MM.1S (cell line): ENCODE measurements at regions not wholly inside any gene's neighbourhood (a gene's known extent, or its start where the extent isn't known, plus 50 kb on each side); places are given as distances from the start of the nearest gene placed in this dataset.

Experiments
- CTCF ChIP-seq: fragments of 300-600 bp; sonication (generic); IDR thresholded peaks from 2 replicates; pipeline ENCODE4 v1.5.1; 2016; ENCODE audit warnings: antibody characterized with exemption, low read length, mixed read lengths
- EZH2 ChIP-seq: fragments of 300-600 bp; sonication (generic); optimal IDR thresholded peaks from 2 replicates; pipeline ENCODE3; 2017; ENCODE audit warnings: low read depth, mild to moderate bottlenecking, antibody characterized with exemption, low read length, mixed read lengths
- EZH2phosphoT487 ChIP-seq: fragments of 300-600 bp; sonication (generic); IDR thresholded peaks from 2 replicates; pipeline ENCODE4 v1.6.1; 2018; ENCODE audit warnings: antibody characterized with exemption, low read length

GRCh38 chr10:44725404-44725803 is 185.7 kb upstream of the TMEM72 start:
- TF ChIP-seq CTCF: no peak
- TF ChIP-seq EZH2: no peak
- TF ChIP-seq EZH2phosphoT487: no peak
